Upper lobe of left lung (tissue), 6 donors: ENCODE measurements at regions not wholly inside any gene's neighbourhood (a gene's known extent, or its start where the extent isn't known, plus 50 kb on each side); places are given as distances from the start of the nearest gene placed in this dataset.

Experiments
- ATAC-seq, 2 donors: fragments of 200-7000 bp; cut with Tn5 transposase; one replicate each; pipeline ENCODE4 v1.9.1; 2022; ENCODE audit warnings: mild to moderate bottlenecking in 2 of 2, moderate library complexity in 2 of 2; ENCODE audit not compliant: low FRiP score in 2 of 2
- DNase-seq, 2 donors: peaks; one replicate each; pipeline ENCODE4 v3.0.0-alpha.2; 2019 to 2020
- H3K27ac ChIP-seq, 4 donors: fragments of 200-600 bp; sonication (generic); one replicate each; pipeline ENCODE4 v1.5.1; 2016 to 2019
- H3K27me3 ChIP-seq, 4 donors: fragments of 200-600 bp; sonication (generic); one replicate each; pipeline ENCODE4 v1.5.1; 2017 to 2019
- H3K36me3 ChIP-seq, 4 donors: fragments of 200-600 bp; sonication (generic); one replicate each; pipeline ENCODE4 v1.5.1; 2016 to 2019
- H3K4me1 ChIP-seq, 4 donors: fragments of 200-600 bp; sonication (generic); one replicate each; pipeline ENCODE4 v1.5.1; 2018 to 2019
- H3K4me3 ChIP-seq, 4 donors: fragments of 200-600 bp; sonication (generic); one replicate each; pipeline ENCODE4 v1.5.1; 2017 to 2019; ENCODE audit warnings: mild to moderate bottlenecking in 2 of 4, moderate library complexity in 1 of 4
- H3K9me3 ChIP-seq, 4 donors: fragments of 200-600 bp; sonication (generic); one replicate each; pipeline ENCODE4 v1.5.1; 2018 to 2019
- EP300 ChIP-seq, 4 donors: sonication (generic); formaldehyde crosslinking; IDR thresholded peaks; one replicate each; pipeline ENCODE4 v1.5.1; 2017; ENCODE audit warnings: antibody characterized with exemption in 4 of 4, control low read depth in 2 of 4
- POLR2A ChIP-seq, 4 donors: fragments of 450-650 bp; IDR thresholded peaks; one replicate each; pipeline ENCODE4 v1.5.1; 2016 to 2017; ENCODE audit warnings: antibody characterized with exemption in 4 of 4, mild to moderate bottlenecking in 2 of 4
- POLR2AphosphoS5 ChIP-seq, 2 donors: sonication (generic); formaldehyde crosslinking; IDR thresholded peaks; one replicate each; pipeline ENCODE4 v1.5.1; 2017; ENCODE audit warnings: antibody characterized with exemption in 2 of 2
- WGBS, 2 donors: methylation state at CpG; one replicate each; pipeline ENCODE4 v1.1.5; 2017 to 2018; 5-methylcytosine and 5-hydroxymethylcytosine counted together
- TF ChIP-seq, protein P1 (sequence below), 6 experiments: fragments of 450-650 bp in 4 of 6; fragments of 200-600 bp in 2 of 6; sonication (generic) in 2 of 6; IDR thresholded peaks; one replicate each; pipeline ENCODE4 v1.5.1; 2016 to 2019; ENCODE audit warnings: antibody characterized with exemption in 6 of 6
- donor health status: DM: no; HTN: no; CAD: no; lungs with moderate emphysema.
- donor health status: DM: no; HTN: yes; CAD: no; lungs with severe emphysema.

DNA sequence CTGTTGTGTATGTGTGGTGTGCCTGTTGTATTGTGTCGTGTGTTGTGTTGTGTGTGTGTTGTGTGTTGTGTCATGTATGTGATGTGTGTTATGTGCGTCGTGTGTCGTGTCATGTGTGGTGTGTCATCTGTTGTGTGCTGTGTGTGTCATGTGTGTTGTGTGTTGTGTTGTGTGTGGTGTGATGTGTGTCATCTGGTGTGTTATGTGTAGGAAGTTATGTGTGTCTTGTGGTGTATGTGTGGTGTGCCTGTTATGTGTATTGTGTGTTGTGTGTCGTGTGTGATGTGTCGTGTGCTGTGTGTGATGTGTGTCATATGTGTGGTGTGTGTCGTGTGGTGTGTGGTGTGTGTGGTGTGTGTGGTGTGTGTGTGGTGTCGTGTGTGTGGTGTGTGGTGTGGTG, 145.2 kb downstream of the DNAJB6 start:
- H3K4me1 ChIP-seq = no peaks in the 10 kb centered on the region
- no peaks in the 10 kb centered on the region for H3K36me3 ChIP-seq
- ATAC-seq = no peak
- H3K27me3 ChIP-seq = no peaks in the 10 kb centered on the region
- DNase-seq = no peak
- no peak overlapping the region for H3K4me3 ChIP-seq
- H3K9me3 ChIP-seq = no peaks in the 10 kb centered on the region
- TF ChIP-seq EP300 (IDR thresholded peaks at IDR 0.05) (no peak), POLR2A (IDR thresholded peaks at IDR 0.05) (no peak), POLR2AphosphoS5 (IDR thresholded peaks at IDR 0.05) (no peak)
- TF ChIP-seq, protein P1, sequence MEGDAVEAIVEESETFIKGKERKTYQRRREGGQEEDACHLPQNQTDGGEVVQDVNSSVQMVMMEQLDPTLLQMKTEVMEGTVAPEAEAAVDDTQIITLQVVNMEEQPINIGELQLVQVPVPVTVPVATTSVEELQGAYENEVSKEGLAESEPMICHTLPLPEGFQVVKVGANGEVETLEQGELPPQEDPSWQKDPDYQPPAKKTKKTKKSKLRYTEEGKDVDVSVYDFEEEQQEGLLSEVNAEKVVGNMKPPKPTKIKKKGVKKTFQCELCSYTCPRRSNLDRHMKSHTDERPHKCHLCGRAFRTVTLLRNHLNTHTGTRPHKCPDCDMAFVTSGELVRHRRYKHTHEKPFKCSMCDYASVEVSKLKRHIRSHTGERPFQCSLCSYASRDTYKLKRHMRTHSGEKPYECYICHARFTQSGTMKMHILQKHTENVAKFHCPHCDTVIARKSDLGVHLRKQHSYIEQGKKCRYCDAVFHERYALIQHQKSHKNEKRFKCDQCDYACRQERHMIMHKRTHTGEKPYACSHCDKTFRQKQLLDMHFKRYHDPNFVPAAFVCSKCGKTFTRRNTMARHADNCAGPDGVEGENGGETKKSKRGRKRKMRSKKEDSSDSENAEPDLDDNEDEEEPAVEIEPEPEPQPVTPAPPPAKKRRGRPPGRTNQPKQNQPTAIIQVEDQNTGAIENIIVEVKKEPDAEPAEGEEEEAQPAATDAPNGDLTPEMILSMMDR (IDR thresholded peaks at IDR 0.05) = no peak
- 87 to 97% methylated on average over 7 of the region's 8 CpGs for WGBS, 2 donors
- H3K27ac ChIP-seq = no peak overlapping the region

DNA sequence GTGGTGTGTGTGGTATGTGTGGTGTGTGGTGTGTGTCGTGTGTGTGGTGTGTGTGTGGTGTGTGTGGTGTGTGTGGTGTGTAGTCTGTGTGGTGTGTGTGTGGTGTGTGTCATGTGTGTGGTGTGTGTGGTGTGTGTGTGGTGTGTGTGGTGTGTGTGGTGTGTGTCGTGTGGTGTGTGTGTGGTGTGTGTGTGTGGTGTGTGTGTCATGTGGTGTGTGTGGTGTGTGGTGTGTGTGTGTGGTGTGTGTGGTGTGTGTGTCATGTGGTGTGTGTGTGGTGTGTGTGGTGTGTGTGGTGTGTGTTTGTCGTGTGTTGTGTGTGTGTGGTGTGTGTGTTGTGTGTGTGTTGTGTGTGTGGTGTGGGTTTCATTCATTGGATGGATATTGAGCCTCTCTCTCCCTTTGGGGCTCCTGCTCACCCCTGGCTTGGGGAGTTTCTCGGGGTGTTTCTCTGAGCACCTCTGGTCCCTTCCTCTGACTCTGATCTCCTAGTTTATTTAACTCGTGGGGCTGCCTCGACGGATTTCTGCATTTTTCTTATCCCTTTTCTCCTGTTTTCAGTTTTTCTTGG, 145.8 kb downstream of the DNAJB6 start:
- no peak overlapping the region for H3K4me3 ChIP-seq
- ATAC-seq (no peak), DNase-seq (no peak)
- TF ChIP-seq POLR2AphosphoS5 (IDR thresholded peaks at IDR 0.05) (no peak), EP300 (IDR thresholded peaks at IDR 0.05) (no peak), POLR2A (IDR thresholded peaks at IDR 0.05) (no peak)
- TF ChIP-seq, protein P1 (IDR thresholded peaks at IDR 0.05) = no peak
- H3K27me3 ChIP-seq = no peaks in the 10 kb centered on the region
- no peaks in the 10 kb centered on the region for H3K9me3 ChIP-seq
- 49 to 52% methylated on average over 4 to 5 of the region's 7 CpGs for WGBS, 2 donors
- no peak overlapping the region for H3K27ac ChIP-seq
- no peaks in the 10 kb centered on the region for H3K4me1 ChIP-seq
- no peaks in the 10 kb centered on the region for H3K36me3 ChIP-seq

DNA sequence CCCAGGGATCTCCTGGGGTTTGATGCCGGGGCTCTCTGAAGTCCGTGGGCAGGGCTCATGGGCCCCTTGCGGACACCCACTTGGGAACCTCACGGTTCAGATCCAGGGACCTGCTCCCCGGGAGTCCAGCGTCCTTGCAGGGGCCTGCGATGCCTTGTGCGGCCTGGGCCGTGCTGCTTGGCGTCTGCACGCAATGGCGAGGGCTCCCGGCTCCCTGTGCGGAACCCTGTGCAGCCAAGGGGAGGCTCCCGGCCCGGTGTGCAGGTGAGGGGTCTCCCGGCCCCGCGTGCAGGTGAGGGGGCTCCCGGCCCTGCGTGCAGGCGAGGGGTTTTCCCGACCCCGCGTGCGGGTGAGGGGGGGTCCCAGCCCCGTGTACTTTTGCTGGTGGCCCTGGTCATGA, 146.7 kb downstream of the DNAJB6 start:
- H3K4me1 ChIP-seq = no peaks in the 10 kb centered on the region
- H3K4me3 ChIP-seq = no peak overlapping the region
- H3K36me3 ChIP-seq = no peaks in the 10 kb centered on the region
- H3K27ac ChIP-seq = no peak overlapping the region
- ATAC-seq (no peak), DNase-seq (peak in 1 of 2 donors; percentile 79)
- no peaks in the 10 kb centered on the region for H3K9me3 ChIP-seq
- 78 to 81% methylated on average over 15 to 18 of the region's 27 CpGs for whole genome bisulfite sequencing, 2 donors
- TF ChIP-seq POLR2A (IDR thresholded peaks at IDR 0.05) (no peak), EP300 (IDR thresholded peaks at IDR 0.05) (no peak), POLR2AphosphoS5 (IDR thresholded peaks at IDR 0.05) (no peak)
- TF ChIP-seq, protein P1 (IDR thresholded peaks at IDR 0.05) = no peak
- H3K27me3 ChIP-seq = no peaks in the 10 kb centered on the region

DNA sequence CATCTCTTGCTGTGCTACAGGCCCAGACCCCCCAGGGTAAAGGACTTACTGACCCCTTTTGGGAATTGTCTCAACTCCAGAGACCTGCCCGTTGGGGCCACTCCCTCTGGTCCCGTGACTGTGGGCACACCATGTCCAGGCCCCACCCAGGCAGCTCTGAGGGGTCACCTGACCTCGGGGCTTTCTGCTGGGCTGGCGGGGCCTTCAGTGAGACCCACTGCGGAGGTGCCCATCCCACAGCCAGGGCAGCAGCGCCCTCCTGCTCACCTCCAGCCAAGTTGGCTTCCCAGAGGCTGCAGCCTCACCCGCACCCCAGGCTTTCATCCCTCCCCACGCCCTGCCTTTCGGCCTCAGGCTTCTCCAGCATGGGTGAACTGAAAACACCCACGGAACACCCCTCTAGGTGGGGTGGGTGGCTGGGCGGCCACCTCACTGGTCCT, 147.2 kb downstream of the DNAJB6 start:
- TF ChIP-seq EP300 (IDR thresholded peaks at IDR 0.05) (no peak), POLR2AphosphoS5 (IDR thresholded peaks at IDR 0.05) (no peak)
- no peaks in the 10 kb centered on the region for H3K9me3 ChIP-seq
- ATAC-seq (no peak), DNase-seq (no peak)
- H3K4me3 ChIP-seq = no peak overlapping the region
- 88 to 93% methylated on average over 8 to 11 of the region's 11 CpGs for WGBS, 2 donors
- H3K36me3 ChIP-seq = no peaks in the 10 kb centered on the region
- no peak overlapping the region for H3K27ac ChIP-seq
- H3K27me3 ChIP-seq = no peaks in the 10 kb centered on the region
- no peaks in the 10 kb centered on the region for H3K4me1 ChIP-seq

DNA sequence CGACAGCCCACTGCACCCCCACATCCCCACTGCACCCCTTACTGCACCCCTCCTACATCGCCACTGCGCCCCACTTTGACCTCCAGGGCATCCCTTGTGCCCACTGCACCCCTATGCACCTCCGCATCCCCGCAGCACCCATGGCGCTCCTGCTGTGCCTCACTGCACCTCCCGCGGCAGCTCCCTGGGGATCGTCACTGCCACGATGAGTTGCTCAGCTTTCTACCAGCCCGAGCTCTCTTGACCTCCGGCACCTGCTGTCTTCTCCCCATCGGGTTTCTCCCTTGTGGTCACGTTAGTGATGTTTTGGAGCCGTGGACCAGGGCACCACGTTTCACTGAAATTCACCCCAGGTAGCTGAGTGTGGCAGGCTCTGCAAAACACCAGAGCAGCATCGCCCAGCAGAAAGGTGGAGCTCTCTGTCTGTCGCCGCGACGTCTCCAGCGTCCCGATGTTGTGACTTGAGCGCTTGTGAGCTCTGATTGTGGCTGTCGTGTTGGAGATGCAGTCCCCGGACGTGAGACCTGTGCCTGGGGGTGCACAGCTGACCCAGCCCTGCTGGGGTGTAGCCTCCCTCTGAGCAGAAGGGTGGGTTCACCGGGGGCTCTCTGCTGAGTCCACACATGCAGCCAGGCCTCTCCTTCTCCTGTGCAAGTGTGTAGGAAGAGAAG, 147.7 kb downstream of the DNAJB6 start:
- Histone ChIP-seq H3K27me3 (no peaks in the 10 kb centered on the region), H3K9me3 (no peaks in the 10 kb centered on the region), H3K36me3 (no peaks in the 10 kb centered on the region), H3K4me3 (no peak overlapping the region), H3K4me1 (no peaks in the 10 kb centered on the region), H3K27ac (no peak overlapping the region)
- ATAC-seq = peak in 1 of 2 donors; percentile 28
- no peak for DNase-seq
- WGBS, 2 donors = 80 to 91% methylated on average over 14 to 28 of the region's 28 CpGs
- TF ChIP-seq EP300 (IDR thresholded peaks at IDR 0.05) (no peak), POLR2A (IDR thresholded peaks at IDR 0.05) (no peak), POLR2AphosphoS5 (IDR thresholded peaks at IDR 0.05) (no peak)
- TF ChIP-seq, protein P1 (IDR thresholded peaks at IDR 0.05) = no peak
